NCI-H446 (cell line): ENCODE measurements at regions not wholly inside any gene's neighbourhood (a gene's known extent, or its start where the extent isn't known, plus 50 kb on each side); places are given as distances from the start of the nearest gene placed in this dataset.
"Not testable (repeated sequence)": the region's sequence is repeated elsewhere in the genome, so short reads cannot be mapped to it uniquely, and the experiment has no call there.

ENCODE experiments used
- DNase-seq, 2 experiments: peaks; one replicate each; lab custom pipeline; 2025; lab: John Stamatoyannopoulos, UW

GRCh38 chr9:115804206-115804605, 349.4 kb upstream of the PAPPA start:
- no peak for DNase-seq

- no peak for DNase-seq
These were observed 345.5 kb upstream of the PAPPA start for GRCh38 chr9:115808108-115808507.

DNA sequence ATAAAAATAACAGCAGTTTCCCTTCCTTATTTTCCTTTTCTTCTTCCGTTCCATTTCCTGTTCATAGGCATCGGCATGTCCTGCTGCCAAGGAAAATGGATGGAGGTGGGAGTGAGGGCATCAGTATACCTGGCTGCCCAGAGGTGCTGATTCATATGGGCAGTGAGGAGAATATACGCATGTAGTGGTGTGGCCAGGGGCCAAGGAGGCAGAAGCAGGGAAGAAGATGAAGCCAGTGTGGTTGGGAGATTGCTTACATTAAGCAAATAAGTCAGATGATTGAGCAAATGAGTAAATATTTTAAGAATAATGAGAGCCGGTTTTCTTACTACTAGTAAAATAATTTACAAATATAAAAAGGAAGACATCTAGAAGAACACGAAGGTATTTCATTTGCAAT, 344.9 kb upstream of the PAPPA start:
- DNase-seq = no peak

DNA sequence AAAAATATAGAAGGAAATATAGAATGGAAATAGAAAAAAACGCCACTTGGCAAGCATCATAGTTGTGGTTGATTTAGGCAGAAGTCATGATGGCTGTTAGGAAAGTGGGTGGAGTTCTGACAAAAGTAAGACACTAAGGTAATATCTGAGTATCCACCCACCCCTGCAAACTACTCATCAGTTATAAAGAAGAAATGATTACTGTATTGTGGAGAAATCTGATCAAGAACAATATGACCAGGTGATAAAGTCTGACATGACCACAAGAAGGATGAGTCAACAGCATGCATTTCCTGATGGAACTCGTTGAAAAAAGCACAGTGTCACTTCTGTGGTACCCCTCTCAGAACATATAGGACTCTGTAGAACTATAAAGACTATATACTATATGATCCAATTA, 343.4 kb upstream of the PAPPA start:
- DNase-seq = no peak

GRCh38 chr9:115814081-115814480, 339.5 kb upstream of the PAPPA start:
- DNase-seq = no peak

DNA sequence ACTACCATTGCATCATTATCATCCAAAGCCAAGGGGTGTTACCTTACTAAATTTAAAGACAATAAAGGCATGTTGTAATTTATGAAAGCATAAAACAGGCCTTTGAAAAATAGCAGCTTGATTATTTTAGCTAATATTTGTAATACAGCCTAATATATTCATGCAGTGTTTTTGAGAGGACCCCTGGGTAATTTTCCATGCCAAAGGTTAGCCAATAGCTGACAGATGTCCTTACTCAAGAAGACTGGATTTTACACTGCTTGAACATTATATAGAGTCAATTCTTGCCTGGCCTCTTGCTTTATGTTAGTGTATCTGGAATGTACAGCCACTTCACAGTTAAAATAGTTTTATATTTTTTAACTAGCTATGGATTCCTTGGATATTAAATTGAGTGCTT, 337.8 kb upstream of the PAPPA start:
- DNase-seq = no peak

DNA sequence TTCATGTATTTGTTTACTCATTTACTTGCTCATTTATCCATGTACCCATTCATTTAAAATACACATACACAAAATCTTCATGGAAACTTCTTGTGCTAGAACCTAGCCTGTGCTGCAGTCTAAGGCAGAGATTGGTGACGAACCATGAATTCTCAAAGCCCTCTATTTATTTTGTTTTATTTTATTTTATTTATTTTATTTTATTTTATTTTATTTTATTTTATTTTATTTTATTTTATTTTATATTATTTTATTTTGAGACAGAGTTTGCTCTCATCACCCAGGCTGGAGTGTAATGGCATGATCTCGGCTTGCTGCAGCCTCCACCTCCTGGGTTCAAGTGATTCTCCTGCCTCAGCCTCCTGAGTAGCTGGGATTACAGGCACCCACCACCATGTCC, 334.9 kb upstream of the PAPPA start:
- DNase-seq = not testable (repeated sequence)

DNA sequence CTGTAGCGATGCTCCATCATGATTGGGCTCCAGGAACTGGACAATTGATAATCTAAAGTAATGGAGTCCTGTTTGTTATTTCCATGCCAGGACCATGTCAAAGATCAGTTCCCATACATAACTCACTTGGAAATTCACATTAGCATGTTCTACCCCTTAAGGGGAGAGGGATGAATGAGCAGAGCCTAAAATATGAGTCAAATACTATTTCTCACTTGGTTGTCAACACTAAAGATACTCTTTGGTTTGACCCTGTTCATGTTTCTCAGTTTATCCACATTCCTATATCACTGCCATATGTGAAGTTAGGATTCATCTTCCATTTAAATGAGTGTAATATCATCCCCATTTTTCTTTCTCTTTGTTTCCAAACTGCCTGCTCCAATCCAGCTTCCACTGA, 321.6 kb upstream of the PAPPA start:
- DNase-seq = no peak

DNA sequence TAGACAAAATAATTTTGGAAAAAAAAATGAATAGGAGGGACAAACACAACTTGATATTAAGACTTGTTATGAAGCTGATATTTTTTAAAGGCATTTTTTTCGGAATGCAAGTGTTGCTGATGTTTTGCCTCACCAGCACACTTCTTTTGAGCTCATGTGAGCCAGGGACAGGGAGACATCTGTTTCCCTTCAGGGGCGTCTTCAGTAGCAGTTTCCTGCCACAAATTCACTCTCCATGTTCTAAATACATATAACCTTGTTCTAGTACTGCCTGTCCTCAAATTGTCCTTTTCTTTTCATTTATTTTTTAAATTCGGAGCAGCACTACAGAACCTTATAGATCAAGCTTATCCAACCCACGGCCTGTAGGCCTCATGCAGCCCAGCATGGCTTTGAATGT, 316.0 kb upstream of the PAPPA start:
- DNase-seq = no peak

- no peak for DNase-seq
These were observed 315.2 kb upstream of the PAPPA start for GRCh38 chr9:115838417-115838816.

- not testable (repeated sequence) for DNase-seq
These were observed 309.2 kb upstream of the PAPPA start for GRCh38 chr9:115844433-115844832.

GRCh38 chr9:115845648-115846312, 307.8 kb upstream of the PAPPA start:
- DNase-seq = no peak

GRCh38 chr9:115847216-115847615, 306.4 kb upstream of the PAPPA start:
- DNase-seq = no peak

DNA sequence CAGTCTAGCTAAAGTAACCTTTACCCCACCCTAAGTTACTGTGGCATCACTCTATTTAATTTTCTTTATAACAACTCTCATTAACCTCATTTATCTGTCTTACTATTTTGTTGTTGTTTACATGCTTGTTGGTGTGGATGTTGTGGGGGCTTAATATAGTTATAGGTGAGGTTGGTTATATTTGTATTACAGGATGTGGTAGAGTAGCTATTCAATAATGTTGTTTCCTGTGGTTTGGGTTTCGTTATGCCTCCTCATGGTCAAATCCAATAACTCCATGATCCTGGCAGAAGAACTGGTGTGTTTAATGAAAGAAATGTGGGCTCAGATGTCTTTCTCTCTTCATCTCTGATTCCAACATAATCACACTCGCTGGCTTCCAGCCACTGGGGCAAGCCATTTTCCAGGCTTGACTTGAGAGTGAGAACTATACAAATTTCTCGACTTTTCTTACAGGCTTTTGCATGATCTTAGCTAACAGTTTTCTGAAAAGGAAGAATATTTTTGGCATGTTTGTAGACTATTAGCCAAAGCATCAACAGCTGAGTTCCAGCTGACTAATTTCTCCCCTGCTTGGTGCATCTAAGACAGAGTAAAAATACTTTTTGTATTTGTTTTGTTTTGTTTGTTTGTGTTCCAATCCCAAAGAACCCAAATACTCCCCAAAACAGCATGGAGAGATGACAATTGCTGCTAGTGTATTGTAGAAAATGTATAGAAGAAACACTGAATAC, 303.7 kb upstream of the PAPPA start:
- DNase-seq = no peak

DNA sequence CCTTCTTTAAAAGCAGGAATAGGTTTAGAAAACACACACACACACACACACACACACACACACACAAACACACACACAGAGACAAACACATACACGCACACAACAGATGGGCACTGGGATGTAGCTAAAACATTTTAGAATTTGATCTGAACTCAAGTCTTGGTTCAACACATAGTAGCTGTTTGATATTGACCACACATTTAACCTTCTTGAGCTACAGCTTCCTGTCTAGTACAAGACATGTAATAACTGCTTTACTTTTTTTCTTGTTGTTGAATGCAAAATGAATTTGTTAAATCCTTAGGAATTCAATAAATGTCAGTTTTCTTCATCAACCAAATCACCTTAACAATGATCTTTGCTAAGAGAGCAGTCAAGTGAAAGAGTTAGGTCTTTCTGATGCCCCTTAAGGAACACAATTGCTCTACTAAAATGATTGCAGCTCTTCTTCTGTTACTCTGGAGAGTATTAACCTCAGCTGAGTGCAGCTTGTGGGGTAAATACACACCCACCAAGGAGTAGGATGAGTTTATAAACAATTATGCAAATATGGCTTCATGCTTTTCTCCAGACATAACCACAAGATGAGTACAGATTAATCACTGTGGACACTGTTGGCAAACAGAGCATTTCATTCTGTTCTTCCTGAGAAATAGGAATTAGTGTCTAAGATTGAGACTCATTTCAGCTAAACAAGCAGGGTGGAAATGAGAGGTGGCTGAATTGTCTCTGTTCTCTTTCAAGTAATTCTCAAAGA, 302.9 kb upstream of the PAPPA start:
- no peak for DNase-seq

DNA sequence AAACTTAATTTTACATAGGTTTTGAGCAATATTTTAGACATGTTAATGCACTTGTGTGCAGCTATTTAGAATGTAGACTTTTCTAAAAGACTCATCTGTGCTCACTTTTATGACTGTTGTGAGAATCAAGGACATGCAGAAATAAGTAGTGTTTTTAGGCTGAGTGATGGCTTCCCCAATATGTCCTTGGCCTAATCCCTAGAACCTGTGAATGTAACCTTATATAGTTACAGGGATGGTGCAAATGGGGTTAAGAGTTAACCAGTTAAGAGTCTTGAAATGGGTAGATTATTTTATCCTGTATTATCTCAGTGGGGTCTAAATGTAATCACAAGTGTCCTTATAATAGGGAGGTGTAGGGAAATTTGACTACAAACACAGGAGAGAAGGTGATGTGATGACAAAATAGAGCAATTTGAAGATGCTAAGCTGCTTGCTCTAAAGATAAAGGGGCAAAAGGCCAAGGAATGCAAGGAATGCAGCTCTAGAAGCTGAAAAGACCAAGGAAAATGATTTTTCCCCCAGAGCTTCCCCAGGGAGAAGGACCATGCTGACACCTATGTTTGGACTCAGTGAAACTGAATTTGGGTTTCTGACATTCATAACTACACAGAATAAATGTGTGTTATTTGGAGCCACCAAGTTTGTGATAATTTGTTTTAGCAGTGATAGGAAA, 298.0 kb upstream of the PAPPA start:
- no peak for DNase-seq

DNA sequence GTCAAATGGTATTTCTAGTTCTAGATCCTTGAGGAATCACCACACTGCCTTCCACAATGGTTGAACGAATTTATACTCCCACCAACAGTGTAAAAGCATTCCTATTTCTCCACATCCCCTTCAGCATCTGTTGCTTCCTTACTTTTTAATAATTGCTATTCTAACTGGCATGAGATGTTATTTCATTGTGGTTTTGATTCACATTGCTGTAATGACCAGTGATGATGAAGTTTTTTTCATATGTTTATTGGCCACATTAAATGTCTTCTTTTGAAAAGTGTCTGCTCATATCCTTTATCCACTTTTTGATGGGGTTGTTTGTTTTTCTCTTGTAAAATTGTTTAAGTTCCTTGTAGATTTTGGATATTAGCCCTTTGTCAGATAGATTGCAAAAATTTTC, 295.2 kb upstream of the PAPPA start:
- DNase-seq = not testable (repeated sequence)

DNA sequence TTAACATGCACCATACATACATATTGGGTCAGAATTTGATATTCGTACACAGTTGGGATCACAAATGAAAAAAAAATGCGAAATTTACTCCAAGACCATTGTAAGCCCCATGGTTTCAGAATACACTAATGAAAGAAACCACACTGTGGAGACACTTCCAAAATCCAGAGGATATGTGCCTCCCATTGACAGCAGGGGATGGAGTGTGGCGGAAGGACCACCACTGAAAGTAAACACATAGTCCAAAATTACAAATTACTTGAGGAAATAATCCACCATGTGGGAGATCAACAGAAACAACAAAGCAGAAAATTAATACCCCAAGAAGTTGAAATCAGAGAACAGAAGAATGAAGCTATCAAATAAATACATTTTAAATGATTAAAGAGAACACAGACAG, 291.6 kb upstream of the PAPPA start:
- DNase-seq = no peak

DNA sequence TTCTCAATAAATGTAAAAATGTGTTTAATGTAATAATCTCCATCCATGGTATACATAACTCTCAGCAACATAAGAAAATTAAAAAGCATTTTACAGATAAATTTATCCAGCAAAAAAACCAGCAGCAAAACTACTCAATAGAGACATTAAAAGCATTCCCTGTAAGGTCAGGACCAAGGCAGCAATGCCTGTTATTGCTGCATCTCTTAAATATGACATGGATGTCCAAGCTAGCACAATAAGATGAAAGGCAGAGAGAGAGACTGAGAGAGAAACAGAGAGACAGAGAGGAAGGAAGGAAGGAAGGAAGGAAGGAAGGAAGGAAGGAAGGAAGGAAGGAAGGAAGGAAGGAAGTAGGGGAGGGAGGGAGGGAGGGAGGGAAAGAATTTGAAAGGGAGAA, 289.0 kb upstream of the PAPPA start:
- no peak for DNase-seq

DNA sequence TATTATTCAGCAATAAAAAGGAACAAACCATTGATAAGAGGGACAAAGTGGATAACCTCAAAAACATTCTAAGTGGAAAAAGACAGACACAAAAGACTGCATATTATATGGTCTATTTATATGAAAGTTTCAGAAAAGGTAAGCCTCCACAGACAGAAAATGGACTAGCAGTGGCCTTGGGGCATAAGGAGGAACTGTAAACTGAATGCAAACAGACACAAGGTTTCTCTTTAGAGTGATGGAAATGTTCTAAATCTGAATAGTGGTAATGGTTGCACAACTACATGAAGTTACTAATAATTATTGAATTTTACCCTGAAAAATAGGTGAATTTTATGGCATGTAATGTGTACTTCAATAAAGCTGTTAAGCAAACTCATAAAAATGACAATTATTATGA, 286.3 kb upstream of the PAPPA start:
- no peak for DNase-seq

DNA sequence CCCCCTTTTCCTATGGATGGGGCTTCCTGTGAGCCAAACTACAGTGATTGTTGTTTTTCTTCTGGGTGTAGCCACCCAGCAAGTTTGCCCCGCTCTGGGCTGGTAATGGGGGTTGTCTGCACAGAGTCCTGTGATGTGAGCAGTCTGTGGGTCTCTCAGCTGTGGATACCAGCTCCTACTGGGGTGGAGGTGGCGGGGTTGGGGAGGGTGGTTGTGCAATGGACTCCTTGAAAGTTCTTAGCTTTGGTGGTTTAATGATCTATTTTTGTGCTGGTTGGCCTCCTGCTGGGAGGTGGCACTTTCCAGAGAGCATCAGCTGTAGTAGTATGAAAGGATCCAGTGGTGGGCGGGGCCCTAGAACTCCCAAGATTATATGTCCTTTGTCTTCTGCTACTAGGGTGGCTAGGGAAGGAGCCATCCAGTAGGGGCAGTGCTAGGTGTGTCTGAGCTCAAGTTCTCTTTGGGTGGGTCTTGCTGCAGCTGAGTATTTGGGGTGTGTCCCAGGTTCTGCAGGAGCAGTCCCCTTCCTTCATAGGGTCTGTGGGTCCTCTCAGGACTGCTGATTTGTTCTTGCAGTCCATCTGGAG, 275.6 kb upstream of the PAPPA start:
- no peak for DNase-seq

DNA sequence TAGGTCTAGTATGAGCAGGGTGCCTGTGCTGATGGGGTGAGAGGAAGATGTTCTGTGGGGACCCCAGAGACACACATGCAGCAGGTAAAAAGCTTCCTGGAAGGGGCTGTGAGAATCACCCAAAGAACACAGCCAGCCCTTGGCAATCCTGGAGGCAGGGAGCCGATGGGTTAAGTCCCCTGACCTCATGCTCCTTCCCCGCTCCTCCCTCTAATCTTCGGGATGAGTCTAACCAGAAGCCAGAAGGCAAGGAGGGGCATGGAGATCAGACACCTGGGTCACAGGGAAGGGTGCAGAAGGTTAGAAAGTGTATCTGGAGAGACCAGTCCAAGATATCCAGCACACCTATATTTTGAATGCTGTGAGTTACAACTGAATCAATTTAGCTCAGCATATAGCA, 274.1 kb upstream of the PAPPA start:
- DNase-seq = no peak
